CD4-positive, alpha-beta T cell (primary cell): ENCODE measurements at regions not wholly inside any gene's neighbourhood (a gene's known extent, or its start where the extent isn't known, plus 50 kb on each side); places are given as distances from the start of the nearest gene placed in this dataset.
"Not testable (repeated sequence)": the region's sequence is repeated elsewhere in the genome, so short reads cannot be mapped to it uniquely, and the experiment has no call there.

Source experiments
- ATAC-seq: fragments of 200-7000 bp; cut with Tn5 transposase; one replicate; pipeline ENCODE4 v1.10.0; 2022; ENCODE audit warnings: mild to moderate bottlenecking; ENCODE audit not compliant: poor library complexity
- CTCF ChIA-PET: fragments of 350-600 bp; sonication (Branson Sonifier 250); formaldehyde crosslinking; loops from one replicate; lab custom pipeline; 2021; ENCODE audit warnings: antibody characterized with exemption, inconsistent platforms; lab: Charles Lee
- POLR2A ChIA-PET: fragments of 350-600 bp; sonication (Branson Sonifier 250); formaldehyde crosslinking; loops from one replicate; lab custom pipeline; 2021; ENCODE audit warnings: antibody characterized with exemption, inconsistent platforms; lab: Charles Lee
- DNase-seq, 14 experiments: peaks; one replicate each; pipeline ENCODE4 v3.0.0-alpha.2; 2013 to 2020; ENCODE audit warnings: mixed read lengths in 2 of 14
- H3K27ac ChIP-seq, 2 donors: one replicate each; pipeline versions ENCODE4 v1.5.1 to v1.7.0; 2013; ENCODE audit warnings: low read length in 2 of 2, low read depth in 1 of 2, mild to moderate bottlenecking in 1 of 2
- H3K27me3 ChIP-seq, 2 experiments: 1 replicate in 1 of 2; 2 replicates in 1 of 2; pipeline versions ENCODE4 v1.6.1 to v1.7.0; 2013; ENCODE audit warnings: low read length in 2 of 2, control low read depth in 1 of 2, mild to moderate bottlenecking in 1 of 2, moderate library complexity in 1 of 2; ENCODE audit not compliant: insufficient read depth in 2 of 2, control insufficient read depth in 1 of 2
- H3K36me3 ChIP-seq: one replicate; pipeline ENCODE4 v1.6.1; 2013; ENCODE audit warnings: low read length, control low read depth; ENCODE audit not compliant: insufficient read depth
- H3K4me1 ChIP-seq: one replicate; pipeline ENCODE4 v1.6.1; 2013; ENCODE audit warnings: low read length, control low read depth; ENCODE audit not compliant: insufficient read depth
- H3K4me3 ChIP-seq: one replicate; pipeline ENCODE4 v1.5.1; 2013; ENCODE audit warnings: mild to moderate bottlenecking, low read length, moderate library complexity
- H3K9me3 ChIP-seq, 2 experiments: 1 replicate in 1 of 2; 2 replicates in 1 of 2; pipeline versions ENCODE4 v1.6.1 to v1.7.0; 2013; ENCODE audit warnings: low read length in 2 of 2, mild to moderate bottlenecking in 2 of 2, control low read depth in 1 of 2, moderate library complexity in 1 of 2; ENCODE audit not compliant: control insufficient read depth in 1 of 2, insufficient read depth in 1 of 2
- H3K27ac Mint-ChIP-seq: one replicate; pipeline ENCODE4 v1.8.0; 2020; ENCODE audit warnings: mixed read lengths
- H3K27me3 Mint-ChIP-seq: one replicate; pipeline ENCODE4 v1.8.0; 2021; ENCODE audit warnings: mixed read lengths
- H3K36me3 Mint-ChIP-seq: one replicate; pipeline ENCODE4 v1.8.0; 2021; ENCODE audit warnings: low read depth, mixed read lengths
- H3K4me1 Mint-ChIP-seq: one replicate; pipeline ENCODE4 v1.8.0; 2021; ENCODE audit warnings: low read depth, mixed read lengths
- H3K4me3 Mint-ChIP-seq: one replicate; pipeline ENCODE4 v1.8.0; 2020; ENCODE audit warnings: mild to moderate bottlenecking, mixed read lengths
- H3K9me3 Mint-ChIP-seq: one replicate; pipeline ENCODE4 v1.8.0; 2020; ENCODE audit warnings: mixed read lengths
- CTCF ChIP-seq: fragments of 200-600 bp; IDR thresholded peaks from one replicate; pipeline ENCODE4 v1.8.0; 2022; ENCODE audit warnings: antibody characterized with exemption, mild to moderate bottlenecking
- intact Hi-C, 2 experiments: fragments of 100-400 bp; cut with DNase I in 1 of 2; cut with micrococcal nuclease in 1 of 2; formaldehyde crosslinking; loops; one replicate each; pipeline versions ENCODE4 v1.15.1 to v1.9.0; 2023 to 2025; cut with DNase I, micrococcal nuclease

GRCh38 chr6:126210398-126211075, 129.4 kb upstream of the CENPW start:
- H3K4me3 Mint-ChIP-seq = no peak overlapping the region
- no peak for DNase-seq
- TF ChIP-seq CTCF = no peak
- no peak overlapping the region for H3K4me3 ChIP-seq
- H3K36me3 ChIP-seq = no peaks in the 10 kb centered on the region
- no peaks in the 10 kb centered on the region for H3K27me3 ChIP-seq
- ChIA-PET POLR2A (no interaction called here), CTCF (no interaction called here)
- no peaks in the 10 kb centered on the region for H3K4me1 Mint-ChIP-seq
- ATAC-seq = no peak
- no peaks in the 10 kb centered on the region for H3K9me3 Mint-ChIP-seq
- no peaks in the 10 kb centered on the region for H3K9me3 ChIP-seq
- intact Hi-C loops = no loop called here
- H3K27ac ChIP-seq = no peak overlapping the region
- H3K27me3 Mint-ChIP-seq = no peaks in the 10 kb centered on the region
- H3K27ac Mint-ChIP-seq = no peak overlapping the region
- H3K4me1 ChIP-seq = no peaks in the 10 kb centered on the region
- H3K36me3 Mint-ChIP-seq = no peaks in the 10 kb centered on the region

- no peaks in the 10 kb centered on the region for H3K36me3 ChIP-seq
Observed at GRCh38 chr6:126217497-126217896, 122.4 kb upstream of the CENPW start.

GRCh38 chr6:126220901-126221300, 119.0 kb upstream of the CENPW start:
- H3K27me3 ChIP-seq, H3K9me3 ChIP-seq, H3K9me3 Mint-ChIP-seq, H3K27me3 Mint-ChIP-seq, CTCF ChIA-PET, H3K27ac Mint-ChIP-seq, H3K4me1 ChIP-seq, H3K27ac ChIP-seq, DNase-seq, H3K36me3 ChIP-seq, POLR2A ChIA-PET, H3K4me1 Mint-ChIP-seq, intact Hi-C loops, H3K4me3 Mint-ChIP-seq, ATAC-seq, H3K4me3 ChIP-seq: not testable (repeated sequence)
- H3K36me3 Mint-ChIP-seq = peaks cover 10% of the 10 kb centered on the region

More at GRCh38 chr6:126217497-126217896, 122.4 kb upstream of the CENPW start:
- Mint-ChIP-seq H3K9me3 (peaks cover 4% of the 10 kb centered on the region), H3K36me3 (peaks cover 10% of the 10 kb centered on the region), H3K27ac (no peak overlapping the region), H3K4me1 (no peaks in the 10 kb centered on the region), H3K27me3 (no peaks in the 10 kb centered on the region), H3K4me3 (no peak overlapping the region)
- intact Hi-C loops = no loop called here
- no peaks in the 10 kb centered on the region for H3K9me3 ChIP-seq
- no peak overlapping the region for H3K4me3 ChIP-seq
- ChIA-PET POLR2A (no interaction called here), CTCF (no interaction called here)
- no peaks in the 10 kb centered on the region for H3K27me3 ChIP-seq
- no peak for ATAC-seq
- no peak for DNase-seq
- no peak overlapping the region for H3K27ac ChIP-seq
- TF ChIP-seq CTCF = no peak
- H3K4me1 ChIP-seq = no peaks in the 10 kb centered on the region
